ENCODE measurements at regions not wholly inside any gene's neighbourhood (a gene's known extent, or its start where the extent isn't known, plus 50 kb on each side); places are given as distances from the start of the nearest gene placed in this dataset.

DNA sequence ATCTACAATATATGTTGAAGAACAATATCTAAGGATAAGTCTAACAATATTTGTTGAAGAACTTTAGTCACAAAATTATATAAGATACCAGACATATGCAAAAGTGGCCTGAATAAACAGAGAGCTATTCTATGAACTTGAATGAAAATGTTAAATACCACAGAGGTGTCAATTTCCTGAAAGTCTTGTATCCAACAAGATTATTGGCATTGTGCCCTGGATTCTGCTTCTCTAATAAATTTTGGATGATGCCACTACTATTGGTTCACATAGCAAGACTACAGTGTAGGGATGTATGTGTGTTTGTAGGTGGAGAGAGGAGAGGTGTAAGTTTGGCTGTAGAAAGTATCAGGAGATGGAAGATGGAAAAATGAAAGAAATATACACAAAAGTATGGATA lies 731.8 kb upstream of the RGMB start:
- Histone ChIP-seq H3K27ac (no peak overlapping the region), H3K9me3 (no peaks in the 10 kb centered on the region), H3K36me3 (no peaks in the 10 kb centered on the region), H3K4me1 (replicated peaks) (no peaks in the 10 kb centered on the region), H3K27me3 (replicated peaks; ENCODE audit: insufficient read depth) (no peaks in the 10 kb centered on the region), H3K4me3 (no peak overlapping the region)
- intact Hi-C loops (cut with DNase I), result no loop called here
- TF ChIP-seq POLR2AphosphoS5 (IDR thresholded peaks at IDR 0.05) (no peak), POLR2A (IDR thresholded peaks at IDR 0.05) (no peak)
- TF ChIP-seq, protein P1, sequence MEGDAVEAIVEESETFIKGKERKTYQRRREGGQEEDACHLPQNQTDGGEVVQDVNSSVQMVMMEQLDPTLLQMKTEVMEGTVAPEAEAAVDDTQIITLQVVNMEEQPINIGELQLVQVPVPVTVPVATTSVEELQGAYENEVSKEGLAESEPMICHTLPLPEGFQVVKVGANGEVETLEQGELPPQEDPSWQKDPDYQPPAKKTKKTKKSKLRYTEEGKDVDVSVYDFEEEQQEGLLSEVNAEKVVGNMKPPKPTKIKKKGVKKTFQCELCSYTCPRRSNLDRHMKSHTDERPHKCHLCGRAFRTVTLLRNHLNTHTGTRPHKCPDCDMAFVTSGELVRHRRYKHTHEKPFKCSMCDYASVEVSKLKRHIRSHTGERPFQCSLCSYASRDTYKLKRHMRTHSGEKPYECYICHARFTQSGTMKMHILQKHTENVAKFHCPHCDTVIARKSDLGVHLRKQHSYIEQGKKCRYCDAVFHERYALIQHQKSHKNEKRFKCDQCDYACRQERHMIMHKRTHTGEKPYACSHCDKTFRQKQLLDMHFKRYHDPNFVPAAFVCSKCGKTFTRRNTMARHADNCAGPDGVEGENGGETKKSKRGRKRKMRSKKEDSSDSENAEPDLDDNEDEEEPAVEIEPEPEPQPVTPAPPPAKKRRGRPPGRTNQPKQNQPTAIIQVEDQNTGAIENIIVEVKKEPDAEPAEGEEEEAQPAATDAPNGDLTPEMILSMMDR (IDR thresholded peaks at IDR 0.05), result no peak
- no peak for DNase-seq (ENCODE audit: low spot score)

- no peak overlapping the region for H3K4me3 ChIP-seq
- no peak for DNase-seq (ENCODE audit: low spot score)
- no peaks in the 10 kb centered on the region for H3K27me3 ChIP-seq (replicated peaks; ENCODE audit: insufficient read depth)
- 33% methylated on average over 1 of the region's 1 CpG for WGBS
- intact Hi-C loops (cut with DNase I), result no loop called here
- H3K9me3 ChIP-seq, result no peaks in the 10 kb centered on the region
- H3K27ac ChIP-seq, result no peak overlapping the region
- no peak for TF ChIP-seq POLR2AphosphoS5 (IDR thresholded peaks at IDR 0.05)
- TF ChIP-seq, protein P1 (IDR thresholded peaks at IDR 0.05), result no peak
- TF ChIP-seq POLR2A (IDR thresholded peaks at IDR 0.05), result no peak
- H3K36me3 ChIP-seq, result no peaks in the 10 kb centered on the region
- H3K4me1 ChIP-seq (replicated peaks), result no peaks in the 10 kb centered on the region
Observed at GRCh38 chr5:98042521-98042920, 730.9 kb upstream of the RGMB start.

DNA sequence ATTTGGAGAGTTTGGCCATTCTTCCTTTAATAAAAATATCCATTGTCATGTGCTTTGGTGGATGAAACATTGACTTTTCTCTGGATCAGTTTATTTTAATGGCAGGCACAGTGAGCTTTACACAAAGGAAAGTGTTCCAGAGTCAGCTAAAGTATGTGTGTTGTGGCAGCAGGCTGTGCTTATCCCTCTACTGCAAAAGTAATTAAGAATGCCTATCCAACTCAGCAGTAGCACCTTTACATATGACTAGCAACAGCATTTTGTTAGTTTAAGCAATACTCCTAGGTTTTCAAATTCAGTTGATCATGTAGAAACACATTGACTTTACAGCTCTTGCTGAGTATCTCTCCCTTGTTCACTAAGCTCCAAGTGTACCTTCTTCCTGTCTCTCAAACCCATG lies 730.5 kb upstream of the RGMB start:
- no peaks in the 10 kb centered on the region for H3K9me3 ChIP-seq
- H3K4me3 ChIP-seq, result no peak overlapping the region
- no peak for DNase-seq (ENCODE audit: low spot score)
- intact Hi-C loops (cut with DNase I), result no loop called here
- H3K27ac ChIP-seq, result no peak overlapping the region
- no peaks in the 10 kb centered on the region for H3K27me3 ChIP-seq (replicated peaks; ENCODE audit: insufficient read depth)
- no peaks in the 10 kb centered on the region for H3K36me3 ChIP-seq
- H3K4me1 ChIP-seq (replicated peaks), result no peaks in the 10 kb centered on the region
- TF ChIP-seq POLR2A (IDR thresholded peaks at IDR 0.05) (no peak), POLR2AphosphoS5 (IDR thresholded peaks at IDR 0.05) (no peak)
- TF ChIP-seq, protein P1 (IDR thresholded peaks at IDR 0.05), result no peak

- intact Hi-C loops (cut with DNase I), result no loop called here
- TF ChIP-seq, protein P1 (IDR thresholded peaks at IDR 0.05), result no peak
- no peak for TF ChIP-seq POLR2A (IDR thresholded peaks at IDR 0.05)
- Histone ChIP-seq H3K9me3 (no peaks in the 10 kb centered on the region), H3K4me1 (replicated peaks) (no peaks in the 10 kb centered on the region), H3K27ac (no peak overlapping the region), H3K36me3 (no peaks in the 10 kb centered on the region), H3K4me3 (no peak overlapping the region), H3K27me3 (replicated peaks; ENCODE audit: insufficient read depth) (no peaks in the 10 kb centered on the region)
- WGBS, result 71% methylated on average over 3 of the region's 3 CpGs
- no peak for DNase-seq (ENCODE audit: low spot score)
Observed at GRCh38 chr5:98050583-98050982, 722.9 kb upstream of the RGMB start.

- Histone ChIP-seq H3K9me3 (no peaks in the 10 kb centered on the region), H3K4me1 (replicated peaks) (no peaks in the 10 kb centered on the region), H3K4me3 (no peak overlapping the region), H3K27me3 (replicated peaks; ENCODE audit: insufficient read depth) (no peaks in the 10 kb centered on the region), H3K36me3 (no peaks in the 10 kb centered on the region), H3K27ac (no peak overlapping the region)
- no peak for TF ChIP-seq POLR2AphosphoS5 (IDR thresholded peaks at IDR 0.05)
- TF ChIP-seq, protein P1 (IDR thresholded peaks at IDR 0.05), result no peak
- TF ChIP-seq POLR2A (IDR thresholded peaks at IDR 0.05), result no peak
- WGBS, result 86% methylated on average over 2 of the region's 2 CpGs
- no peak for DNase-seq (ENCODE audit: low spot score)
- intact Hi-C loops (cut with DNase I), result no loop called here
Observed at GRCh38 chr5:98053170-98053569, 720.3 kb upstream of the RGMB start.
